ENCODE measurements at regions not wholly inside any gene's neighbourhood (a gene's known extent, or its start where the extent isn't known, plus 50 kb on each side); places are given as distances from the start of the nearest gene placed in this dataset.

- TF ChIP-seq CTCF (conservative IDR thresholded peaks at IDR 0.05; ENCODE audit: low read length) (no peak), EZH2phosphoT487 (IDR thresholded peaks at IDR 0.05; ENCODE audit: borderline replicate concordance) (no peak)
Observed at GRCh38 chr5:3187771-3188425, 407.7 kb upstream of the IRX1 start.

Data from Loucy (cell line).